Osteocyte (in vitro differentiated cells): ENCODE measurements at regions not wholly inside any gene's neighbourhood (a gene's known extent, or its start where the extent isn't known, plus 50 kb on each side); places are given as distances from the start of the nearest gene placed in this dataset.

Experiments
- DNase-seq: peaks from one replicate; pipeline ENCODE4 v3.0.0; 2021; ENCODE audit warnings: mixed read lengths; ENCODE audit not compliant: unreplicated experiment; ENCODE audit errors: extremely low spot score
- H3K27ac Mint-ChIP-seq: one replicate; pipeline ENCODE4 v1.8.0; 2021; ENCODE audit warnings: mild to moderate bottlenecking, mixed read lengths; ENCODE audit not compliant: unreplicated experiment
- H3K27me3 Mint-ChIP-seq: one replicate; pipeline ENCODE4 v1.8.0; 2021; ENCODE audit warnings: mixed read lengths; ENCODE audit not compliant: unreplicated experiment
- H3K36me3 Mint-ChIP-seq: one replicate; pipeline ENCODE4 v1.8.0; 2021; ENCODE audit warnings: mixed read lengths; ENCODE audit not compliant: unreplicated experiment
- H3K4me1 Mint-ChIP-seq: one replicate; pipeline ENCODE4 v1.8.0; 2021; ENCODE audit warnings: mixed read lengths; ENCODE audit not compliant: unreplicated experiment
- H3K4me3 Mint-ChIP-seq: one replicate; pipeline ENCODE4 v1.8.0; 2021; ENCODE audit warnings: mild to moderate bottlenecking, moderate library complexity, mixed read lengths; ENCODE audit not compliant: unreplicated experiment
- H3K9me3 Mint-ChIP-seq: one replicate; pipeline ENCODE4 v1.8.0; 2021; ENCODE audit warnings: mixed read lengths; ENCODE audit not compliant: unreplicated experiment
- TF ChIP-seq, protein P1 (sequence below): fragments of 200-600 bp; sonication (generic); IDR thresholded peaks from 2 replicates; pipeline ENCODE4 v1.5.0; 2021; ENCODE audit warnings: antibody characterized with exemption, mild to moderate bottlenecking, moderate library complexity

DNA sequence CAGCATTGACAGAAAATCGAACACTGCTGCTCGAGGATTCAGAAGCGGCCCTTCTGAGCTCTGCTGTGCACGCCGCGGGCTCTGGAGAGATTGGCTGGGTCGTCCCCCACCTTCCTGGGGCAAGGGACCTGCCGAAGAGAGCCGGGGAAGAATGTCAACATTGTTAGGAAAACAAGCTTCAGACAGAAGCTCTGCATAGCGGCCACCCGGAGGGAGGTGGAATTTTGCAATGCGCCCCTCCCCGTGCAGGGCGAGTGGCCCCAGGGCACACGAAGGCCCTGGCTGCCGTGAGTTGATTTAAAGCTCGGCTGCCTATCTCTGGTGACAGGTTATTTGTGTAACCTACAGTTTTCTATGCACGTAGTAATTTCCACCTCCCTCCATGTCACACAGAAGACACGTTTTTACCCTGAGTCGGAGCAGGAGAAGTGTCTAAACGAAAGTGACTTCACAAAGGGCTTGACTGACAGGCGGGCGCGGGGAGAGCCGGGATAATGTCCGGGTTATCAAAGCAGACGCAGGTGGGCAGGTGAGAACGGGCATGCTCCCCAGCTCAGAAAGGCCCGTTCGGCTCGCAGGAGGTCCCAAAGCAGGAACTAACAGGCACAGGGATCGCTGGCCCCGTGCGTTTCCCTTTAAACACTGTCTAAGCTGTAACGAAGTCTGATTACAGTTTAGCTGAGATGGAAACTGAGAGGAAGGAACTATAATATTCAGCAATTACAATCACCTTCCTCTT lies 84.6 kb downstream of the PDGFA start:
- TF ChIP-seq, protein P1, sequence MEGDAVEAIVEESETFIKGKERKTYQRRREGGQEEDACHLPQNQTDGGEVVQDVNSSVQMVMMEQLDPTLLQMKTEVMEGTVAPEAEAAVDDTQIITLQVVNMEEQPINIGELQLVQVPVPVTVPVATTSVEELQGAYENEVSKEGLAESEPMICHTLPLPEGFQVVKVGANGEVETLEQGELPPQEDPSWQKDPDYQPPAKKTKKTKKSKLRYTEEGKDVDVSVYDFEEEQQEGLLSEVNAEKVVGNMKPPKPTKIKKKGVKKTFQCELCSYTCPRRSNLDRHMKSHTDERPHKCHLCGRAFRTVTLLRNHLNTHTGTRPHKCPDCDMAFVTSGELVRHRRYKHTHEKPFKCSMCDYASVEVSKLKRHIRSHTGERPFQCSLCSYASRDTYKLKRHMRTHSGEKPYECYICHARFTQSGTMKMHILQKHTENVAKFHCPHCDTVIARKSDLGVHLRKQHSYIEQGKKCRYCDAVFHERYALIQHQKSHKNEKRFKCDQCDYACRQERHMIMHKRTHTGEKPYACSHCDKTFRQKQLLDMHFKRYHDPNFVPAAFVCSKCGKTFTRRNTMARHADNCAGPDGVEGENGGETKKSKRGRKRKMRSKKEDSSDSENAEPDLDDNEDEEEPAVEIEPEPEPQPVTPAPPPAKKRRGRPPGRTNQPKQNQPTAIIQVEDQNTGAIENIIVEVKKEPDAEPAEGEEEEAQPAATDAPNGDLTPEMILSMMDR, result no peak
- Mint-ChIP-seq H3K9me3 (no peaks in the 10 kb centered on the region), H3K36me3 (no peaks in the 10 kb centered on the region), H3K4me3 (peak overlapping the region; percentile 36), H3K4me1 (peaks cover 35% of the 10 kb centered on the region), H3K27ac (peak overlapping the region; percentile 72), H3K27me3 (no peaks in the 10 kb centered on the region)
- DNase-seq, result no peak

DNA sequence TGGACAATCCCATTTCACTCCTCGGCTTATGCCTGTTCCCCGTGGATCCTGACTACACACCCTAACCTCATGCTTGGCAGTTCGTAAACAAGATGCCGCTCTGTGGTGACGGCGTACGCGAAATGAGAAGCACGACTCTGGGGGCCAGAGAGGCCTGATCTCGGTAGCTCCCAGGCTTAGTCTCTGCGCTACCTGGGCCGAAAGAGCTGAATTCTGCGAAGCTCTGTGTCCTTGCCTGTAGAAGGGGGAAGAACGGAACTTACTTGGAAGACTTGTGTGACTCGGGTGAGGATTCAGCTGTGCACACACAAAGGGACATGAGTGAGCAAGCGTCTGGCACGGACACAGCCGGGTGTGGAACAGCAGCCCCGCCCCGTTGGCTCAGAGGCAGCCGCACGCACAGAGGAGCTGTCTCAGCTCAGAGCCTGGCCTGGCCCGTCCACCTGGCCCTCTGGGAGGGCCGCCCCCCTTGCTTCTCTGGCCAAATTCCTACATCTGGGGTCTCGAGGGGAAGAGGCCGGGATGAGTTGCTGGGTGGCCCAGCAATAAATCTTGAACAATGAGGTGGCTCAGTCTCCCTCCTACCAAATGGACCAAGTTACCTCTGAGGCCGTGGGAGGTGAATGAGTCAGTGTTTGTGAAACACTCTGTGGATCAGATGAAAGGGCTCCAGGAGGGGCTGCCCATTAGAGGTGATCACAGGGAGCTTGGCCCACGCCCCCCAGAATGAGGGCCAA lies 83.8 kb downstream of the PDGFA start:
- H3K4me3 Mint-ChIP-seq, result no peak overlapping the region
- H3K4me1 Mint-ChIP-seq, result peaks cover 35% of the 10 kb centered on the region
- no peaks in the 10 kb centered on the region for H3K36me3 Mint-ChIP-seq
- H3K9me3 Mint-ChIP-seq, result no peaks in the 10 kb centered on the region
- peak overlapping the region; percentile 72 for H3K27ac Mint-ChIP-seq
- TF ChIP-seq, protein P1, result no peak
- no peak for DNase-seq
- no peaks in the 10 kb centered on the region for H3K27me3 Mint-ChIP-seq

DNA sequence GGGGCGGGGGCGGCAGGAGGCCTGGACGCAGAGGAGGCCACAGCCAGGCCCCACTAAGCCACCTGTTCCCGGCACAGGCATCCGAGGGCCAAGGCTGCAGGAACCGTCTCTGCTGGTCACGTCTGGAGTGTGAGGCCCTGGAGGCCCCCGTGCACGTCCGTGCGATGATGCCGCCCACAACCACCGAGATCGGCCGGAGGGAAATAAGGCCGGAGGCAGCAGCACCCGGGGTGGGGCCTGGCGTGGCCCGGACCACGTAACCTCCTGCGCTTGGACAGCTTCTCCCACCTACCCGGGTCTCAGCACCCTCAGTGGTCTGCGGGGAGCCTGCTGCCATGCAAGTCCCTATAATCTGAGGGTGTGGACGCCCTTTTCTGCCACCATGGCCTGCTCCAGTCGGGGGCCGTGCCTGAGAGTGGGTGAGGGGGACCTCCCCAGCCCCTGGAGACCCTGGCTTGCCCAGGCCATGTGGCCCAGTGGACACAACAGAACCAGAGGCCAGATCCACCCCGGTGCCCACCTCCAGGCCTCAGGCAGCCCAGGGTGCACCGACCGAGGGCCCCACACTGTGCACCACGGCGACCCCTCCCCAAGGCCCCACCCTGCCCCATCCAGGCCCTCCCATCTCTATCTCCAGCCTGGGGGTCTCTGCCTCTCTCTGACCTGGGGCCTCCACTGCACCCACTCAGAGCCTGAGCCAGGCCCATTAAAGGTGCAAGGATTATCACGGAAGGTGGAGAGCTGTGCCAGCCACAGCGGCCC lies 83.1 kb downstream of the PDGFA start:
- H3K27me3 Mint-ChIP-seq, result no peaks in the 10 kb centered on the region
- peaks cover 31% of the 10 kb centered on the region for H3K4me1 Mint-ChIP-seq
- no peak overlapping the region for H3K27ac Mint-ChIP-seq
- TF ChIP-seq, protein P1, result no peak
- H3K9me3 Mint-ChIP-seq, result no peaks in the 10 kb centered on the region
- no peaks in the 10 kb centered on the region for H3K36me3 Mint-ChIP-seq
- no peak overlapping the region for H3K4me3 Mint-ChIP-seq
- no peak for DNase-seq

DNA sequence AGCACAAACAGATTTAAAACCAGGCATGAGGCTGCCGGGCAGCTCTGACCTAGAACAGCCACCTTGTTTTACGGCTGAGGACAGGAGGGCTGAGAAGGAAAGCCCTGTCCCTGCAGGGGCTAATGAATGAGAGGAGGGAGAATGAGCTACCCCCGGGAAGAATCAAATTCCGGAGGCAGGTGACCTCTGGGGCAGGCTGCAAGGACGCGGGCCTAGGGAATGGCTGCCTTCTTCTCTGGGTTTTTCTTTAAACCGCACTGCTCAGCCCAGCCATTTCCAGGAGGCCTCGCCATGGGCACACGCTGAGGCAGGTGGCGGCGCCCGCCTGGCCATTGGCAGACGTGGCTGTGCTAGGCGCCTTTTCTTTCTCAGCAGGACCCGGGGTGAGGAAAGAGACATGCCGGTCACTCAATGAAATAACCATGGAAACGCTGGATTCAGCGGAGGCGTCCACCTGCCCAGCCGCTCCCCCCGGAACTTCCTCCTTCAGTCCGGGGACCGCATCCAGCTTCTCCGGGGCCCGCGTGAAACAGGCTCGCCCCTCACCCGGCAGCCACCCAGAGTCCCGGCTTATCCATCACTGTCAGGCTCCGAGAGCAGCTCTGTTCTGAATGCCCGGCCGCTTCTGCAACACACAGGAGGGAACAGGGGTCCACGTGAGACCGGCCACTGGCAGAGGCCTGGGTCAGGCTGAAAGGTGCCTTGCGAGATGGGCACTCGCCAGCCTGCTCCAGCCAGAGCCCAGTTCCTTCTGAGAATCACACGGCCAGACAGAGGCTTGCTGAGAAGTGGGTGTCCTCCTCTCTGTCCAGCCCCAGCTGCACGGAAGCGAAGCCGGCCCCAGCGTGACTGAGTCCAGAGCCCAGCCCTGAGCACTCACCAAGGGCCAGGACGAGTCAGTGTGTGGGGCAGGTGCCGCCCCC lies 82.1 kb downstream of the PDGFA start:
- peaks cover 25% of the 10 kb centered on the region for H3K4me1 Mint-ChIP-seq
- H3K4me3 Mint-ChIP-seq, result no peak overlapping the region
- H3K27me3 Mint-ChIP-seq, result no peaks in the 10 kb centered on the region
- no peak overlapping the region for H3K27ac Mint-ChIP-seq
- TF ChIP-seq, protein P1, result no peak
- H3K9me3 Mint-ChIP-seq, result no peaks in the 10 kb centered on the region
- DNase-seq, result no peak
- H3K36me3 Mint-ChIP-seq, result no peaks in the 10 kb centered on the region
